ENCODE measurements at regions not wholly inside any gene's neighbourhood (a gene's known extent, or its start where the extent isn't known, plus 50 kb on each side); places are given as distances from the start of the nearest gene placed in this dataset.

- TF ChIP-seq CTCF (conservative IDR thresholded peaks at IDR 0.05 in 1 of 2, IDR thresholded peaks at IDR 0.05 in 1 of 2; ENCODE audit: extremely low read depth in 1 of 2, insufficient read depth in 1 of 2, low read depth in 1 of 2, low read length in 2 of 2) (no peak), EZH2 (IDR thresholded peaks at IDR 0.05; ENCODE audit: borderline replicate concordance, low read length) (no peak)
Measured at GRCh38 chr20:40279390-40279789, 409.6 kb downstream of the MAFB start.
